ENCODE measurements at regions not wholly inside any gene's neighbourhood (a gene's known extent, or its start where the extent isn't known, plus 50 kb on each side); places are given as distances from the start of the nearest gene placed in this dataset.

- H3K4me3 ChIP-seq (ENCODE audit: insufficient read depth, low read depth, low read length) = no peak overlapping the region
- FAIRE-seq (no peak), DNase-seq (ENCODE audit: low read depth) (no peak)
- no peaks in the 10 kb centered on the region for H3K79me2 ChIP-seq (ENCODE audit: insufficient read depth, low read length)
- TF ChIP-seq EZH2 (IDR thresholded peaks at IDR 0.05; ENCODE audit: insufficient read depth, low read length) = no peak
- TF ChIP-seq, protein P1, sequence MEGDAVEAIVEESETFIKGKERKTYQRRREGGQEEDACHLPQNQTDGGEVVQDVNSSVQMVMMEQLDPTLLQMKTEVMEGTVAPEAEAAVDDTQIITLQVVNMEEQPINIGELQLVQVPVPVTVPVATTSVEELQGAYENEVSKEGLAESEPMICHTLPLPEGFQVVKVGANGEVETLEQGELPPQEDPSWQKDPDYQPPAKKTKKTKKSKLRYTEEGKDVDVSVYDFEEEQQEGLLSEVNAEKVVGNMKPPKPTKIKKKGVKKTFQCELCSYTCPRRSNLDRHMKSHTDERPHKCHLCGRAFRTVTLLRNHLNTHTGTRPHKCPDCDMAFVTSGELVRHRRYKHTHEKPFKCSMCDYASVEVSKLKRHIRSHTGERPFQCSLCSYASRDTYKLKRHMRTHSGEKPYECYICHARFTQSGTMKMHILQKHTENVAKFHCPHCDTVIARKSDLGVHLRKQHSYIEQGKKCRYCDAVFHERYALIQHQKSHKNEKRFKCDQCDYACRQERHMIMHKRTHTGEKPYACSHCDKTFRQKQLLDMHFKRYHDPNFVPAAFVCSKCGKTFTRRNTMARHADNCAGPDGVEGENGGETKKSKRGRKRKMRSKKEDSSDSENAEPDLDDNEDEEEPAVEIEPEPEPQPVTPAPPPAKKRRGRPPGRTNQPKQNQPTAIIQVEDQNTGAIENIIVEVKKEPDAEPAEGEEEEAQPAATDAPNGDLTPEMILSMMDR (IDR thresholded peaks at IDR 0.05; ENCODE audit: insufficient read depth, low read depth, low read length) = no peak
- H3K4me1 ChIP-seq (ENCODE audit: insufficient read depth, low read length) = no peaks in the 10 kb centered on the region
- Mint-ChIP-seq H3K4me1 (ENCODE audit: low read depth, unreplicated experiment) (no peaks in the 10 kb centered on the region), H3K27me3 (ENCODE audit: low read depth, unreplicated experiment) (peaks cover 4% of the 10 kb centered on the region), H3K9me3 (ENCODE audit: unreplicated experiment) (no peaks in the 10 kb centered on the region), H3K4me3 (ENCODE audit: unreplicated experiment) (no peak overlapping the region), H3K36me3 (ENCODE audit: low read depth, unreplicated experiment) (peaks cover 1% of the 10 kb centered on the region), H3K27ac (ENCODE audit: unreplicated experiment) (no peak overlapping the region)
- H3K36me3 ChIP-seq (ENCODE audit: insufficient read depth, low read length) = no peaks in the 10 kb centered on the region
- no peaks in the 10 kb centered on the region for H3K9me3 ChIP-seq (ENCODE audit: insufficient read depth, low read depth, low read length)
- H3K27me3 ChIP-seq (ENCODE audit: insufficient read depth, low read length) = no peaks in the 10 kb centered on the region
- no peaks in the 10 kb centered on the region for H4K20me1 ChIP-seq (ENCODE audit: insufficient read depth, low read length)
- no peak overlapping the region for H3K4me2 ChIP-seq (ENCODE audit: low read length)
- no peak overlapping the region for H3K27ac ChIP-seq (ENCODE audit: low read depth, low read length)
- no peak overlapping the region for H3K9ac ChIP-seq (ENCODE audit: low read length)
- H2AFZ ChIP-seq (ENCODE audit: low read depth, low read length) = no peak overlapping the region
Measured at GRCh38 chr1:87586501-87586900, 257.8 kb downstream of the LMO4 start.

GRCh38 chr1:87588495-87588894, 259.8 kb downstream of the LMO4 start:
- Histone ChIP-seq H3K4me3 (ENCODE audit: insufficient read depth, low read depth, low read length) (no peak overlapping the region), H3K9ac (ENCODE audit: low read length) (no peak overlapping the region), H3K79me2 (ENCODE audit: insufficient read depth, low read length) (no peaks in the 10 kb centered on the region), H3K27ac (ENCODE audit: low read depth, low read length) (no peak overlapping the region), H3K27me3 (ENCODE audit: insufficient read depth, low read length) (no peaks in the 10 kb centered on the region), H3K4me2 (ENCODE audit: low read length) (no peak overlapping the region), H3K36me3 (ENCODE audit: insufficient read depth, low read length) (no peaks in the 10 kb centered on the region), H4K20me1 (ENCODE audit: insufficient read depth, low read length) (no peaks in the 10 kb centered on the region), H2AFZ (ENCODE audit: low read depth, low read length) (no peak overlapping the region), H3K4me1 (ENCODE audit: insufficient read depth, low read length) (no peaks in the 10 kb centered on the region), H3K9me3 (ENCODE audit: insufficient read depth, low read depth, low read length) (no peaks in the 10 kb centered on the region)
- Mint-ChIP-seq H3K4me3 (ENCODE audit: unreplicated experiment) (no peak overlapping the region), H3K9me3 (ENCODE audit: unreplicated experiment) (peaks cover 2% of the 10 kb centered on the region), H3K36me3 (ENCODE audit: low read depth, unreplicated experiment) (peaks cover 1% of the 10 kb centered on the region), H3K27me3 (ENCODE audit: low read depth, unreplicated experiment) (peaks cover 7% of the 10 kb centered on the region), H3K4me1 (ENCODE audit: low read depth, unreplicated experiment) (no peaks in the 10 kb centered on the region), H3K27ac (ENCODE audit: unreplicated experiment) (no peak overlapping the region)
- TF ChIP-seq, protein P1 (IDR thresholded peaks at IDR 0.05; ENCODE audit: insufficient read depth, low read depth, low read length) = no peak
- no peak for TF ChIP-seq EZH2 (IDR thresholded peaks at IDR 0.05; ENCODE audit: insufficient read depth, low read length)
- no peak for FAIRE-seq
- DNase-seq (ENCODE audit: low read depth) = no peak

- Histone ChIP-seq H2AFZ (ENCODE audit: low read depth, low read length) (no peak overlapping the region), H3K4me1 (ENCODE audit: insufficient read depth, low read length) (no peaks in the 10 kb centered on the region), H3K79me2 (ENCODE audit: insufficient read depth, low read length) (no peaks in the 10 kb centered on the region), H3K27me3 (ENCODE audit: insufficient read depth, low read length) (no peaks in the 10 kb centered on the region), H3K4me2 (ENCODE audit: low read length) (no peak overlapping the region), H3K36me3 (ENCODE audit: insufficient read depth, low read length) (no peaks in the 10 kb centered on the region), H4K20me1 (ENCODE audit: insufficient read depth, low read length) (no peaks in the 10 kb centered on the region), H3K9ac (ENCODE audit: low read length) (no peak overlapping the region), H3K27ac (ENCODE audit: low read depth, low read length) (no peak overlapping the region), H3K4me3 (ENCODE audit: insufficient read depth, low read depth, low read length) (no peak overlapping the region), H3K9me3 (ENCODE audit: insufficient read depth, low read depth, low read length) (no peaks in the 10 kb centered on the region)
- H3K27me3 Mint-ChIP-seq (ENCODE audit: low read depth, unreplicated experiment) = peaks cover 4% of the 10 kb centered on the region
- TF ChIP-seq, protein P1 (IDR thresholded peaks at IDR 0.05; ENCODE audit: insufficient read depth, low read depth, low read length) = no peak
- TF ChIP-seq EZH2 (IDR thresholded peaks at IDR 0.05; ENCODE audit: insufficient read depth, low read length) = no peak
- no peak for DNase-seq (ENCODE audit: low read depth)
- no peak overlapping the region for H3K4me3 Mint-ChIP-seq (ENCODE audit: unreplicated experiment)
- H3K27ac Mint-ChIP-seq (ENCODE audit: unreplicated experiment) = no peak overlapping the region
- peaks cover 1% of the 10 kb centered on the region for H3K36me3 Mint-ChIP-seq (ENCODE audit: low read depth, unreplicated experiment)
- H3K4me1 Mint-ChIP-seq (ENCODE audit: low read depth, unreplicated experiment) = peaks cover 3% of the 10 kb centered on the region
- H3K9me3 Mint-ChIP-seq (ENCODE audit: unreplicated experiment) = peaks cover 2% of the 10 kb centered on the region
- FAIRE-seq = no peak
Measured at GRCh38 chr1:87591492-87591891, 262.8 kb downstream of the LMO4 start.
